Cardiac septum (tissue), 1 donor: ENCODE measurements at regions not wholly inside any gene's neighbourhood (a gene's known extent, or its start where the extent isn't known, plus 50 kb on each side); places are given as distances from the start of the nearest gene placed in this dataset.

ENCODE experiments used
- DNase-seq: peaks from one replicate; pipeline ENCODE4 v3.0.0-alpha.2; 2020; ENCODE audit warnings: low spot score
- intact Hi-C: fragments of 100-400 bp; cut with DNase I; formaldehyde crosslinking; loops from one replicate; pipeline ENCODE4 v1.14.0; 2022
- donor health status: DM: no; HTN: no; CAD: no.

GRCh38 chr1:36565576-36566501 is 83.1 kb upstream of the CSF3R start:
- DNase-seq, result peak; percentile 47
- intact Hi-C loops, result no loop called here

GRCh38 chr1:36562181-36562685 is 79.5 kb upstream of the CSF3R start:
- intact Hi-C loops, result no loop called here
- peak; percentile 24 for DNase-seq

- intact Hi-C loops, result no loop called here
Measured at GRCh38 chr1:36561361-36561724, 78.6 kb upstream of the CSF3R start.

GRCh38 chr1:36560621-36561360 is 78.1 kb upstream of the CSF3R start:
- peak; percentile 59 for DNase-seq
- intact Hi-C loops, result no loop called here

More at GRCh38 chr1:36561361-36561724, 78.6 kb upstream of the CSF3R start:
- DNase-seq, result no peak

- DNase-seq, result no peak
- intact Hi-C loops, result no loop called here
Measured at GRCh38 chr1:36560177-36560576, 77.5 kb upstream of the CSF3R start.

- intact Hi-C loops, result no loop called here
- no peak for DNase-seq
Measured at GRCh38 chr1:36559061-36559460, 76.3 kb upstream of the CSF3R start.

GRCh38 chr1:36557041-36558000 is 74.6 kb upstream of the CSF3R start:
- peak; percentile 54 for DNase-seq
- intact Hi-C loops, result no loop called here

- peak; percentile 43 for DNase-seq
- intact Hi-C loops, result no loop called here
Measured at GRCh38 chr1:36555041-36555440, 72.3 kb upstream of the CSF3R start.

GRCh38 chr1:36554323-36554628 is 71.6 kb upstream of the CSF3R start:
- intact Hi-C loops, result no loop called here
- DNase-seq, result peak; percentile 41

GRCh38 chr1:36553591-36554322 is 71.0 kb upstream of the CSF3R start:
- intact Hi-C loops, result no loop called here
- peak; percentile 82 for DNase-seq

- peak; percentile 44 for DNase-seq
- intact Hi-C loops, result no loop called here
Measured at GRCh38 chr1:36542962-36543515, 60.3 kb upstream of the CSF3R start.

- peak; percentile 59 for DNase-seq
- intact Hi-C loops, result no loop called here
Measured at GRCh38 chr1:36542024-36542961, 59.6 kb upstream of the CSF3R start.

- intact Hi-C loops, result no loop called here
Measured at GRCh38 chr1:36540056-36540455, 57.3 kb upstream of the CSF3R start.

GRCh38 chr1:36539526-36539925 is 56.8 kb upstream of the CSF3R start:
- intact Hi-C loops, result no loop called here
- DNase-seq, result peak; percentile 44

More at GRCh38 chr1:36540056-36540455, 57.3 kb upstream of the CSF3R start:
- DNase-seq, result peak; percentile 64

GRCh38 chr1:36537991-36538390 is 55.3 kb upstream of the CSF3R start:
- no peak for DNase-seq
- intact Hi-C loops, result no loop called here

- DNase-seq, result no peak
- intact Hi-C loops, result no loop called here
Measured at GRCh38 chr1:36537190-36537768, 54.6 kb upstream of the CSF3R start.

- peak; percentile 15 for DNase-seq
- intact Hi-C loops, result no loop called here
Measured at GRCh38 chr1:36536727-36537126, 54.0 kb upstream of the CSF3R start.
